ENCODE measurements at regions not wholly inside any gene's neighbourhood (a gene's known extent, or its start where the extent isn't known, plus 50 kb on each side); places are given as distances from the start of the nearest gene placed in this dataset.

GRCh38 chr3:150075417-150075865, 104.7 kb upstream of the PFN2 start:
- H2AFZ ChIP-seq (ENCODE audit: low read length): no peak overlapping the region
- H3K27ac ChIP-seq (ENCODE audit: insufficient read length, low read depth, low read length): no peak overlapping the region
- no peak overlapping the region for H2BK5ac ChIP-seq (ENCODE audit: insufficient read length, low read length)
- peaks cover 4% of the 10 kb centered on the region; the same call in 1 of the 2 replicates for H3K4me1 ChIP-seq (ENCODE audit: insufficient read depth, low read length)
- peaks cover 1 to 10% (median 3%) of the 10 kb centered on the region in 3 experiments; a peak in 3 of 7 replicates for H3K36me3 Mint-ChIP-seq (ENCODE audit: insufficient read depth in 1 of 3, low read depth in 3 of 3)
- no peak overlapping the region for H2AK5ac ChIP-seq (ENCODE audit: insufficient read length, low read length)
- no peak overlapping the region for H3K4me2 ChIP-seq (ENCODE audit: insufficient read depth, insufficient read length, low read length)
- H2BK15ac ChIP-seq (ENCODE audit: low read depth, low read length): no peak overlapping the region
- H3K9ac ChIP-seq (ENCODE audit: extremely low read depth, insufficient read length, low read length): no peak overlapping the region
- peaks cover 15 to 34% of the 10 kb centered on the region in 2 experiments for H3K4me1 Mint-ChIP-seq
- H3K27me3 ChIP-seq (ENCODE audit: insufficient read depth, low read length): no peaks in the 10 kb centered on the region
- H3T11ph ChIP-seq (ENCODE audit: low read length): no peak overlapping the region
- peaks cover 10 to 11% of the 10 kb centered on the region in 2 experiments for H3K9me3 Mint-ChIP-seq
- no peak overlapping the region for H3K27ac Mint-ChIP-seq
- no peaks in the 10 kb centered on the region for H4K20me1 ChIP-seq (ENCODE audit: control insufficient read depth, insufficient read depth, insufficient read length)
- no peak overlapping the region for H3K56ac ChIP-seq (ENCODE audit: insufficient read length, low read depth, low read length)
- no peak overlapping the region for H2BK120ac ChIP-seq (ENCODE audit: low read depth, low read length, poor library complexity, severe bottlenecking)
- H3K27me3 Mint-ChIP-seq (ENCODE audit: low read depth): no peaks in the 10 kb centered on the region; the same call in none of the 2 replicates
- no peak overlapping the region for H2BK12ac ChIP-seq (ENCODE audit: insufficient read length, low read depth, low read length)
- no peak overlapping the region for H3K14ac ChIP-seq (ENCODE audit: insufficient read depth, low read length)
- H3K4me3 Mint-ChIP-seq: no peak overlapping the region
- peaks cover 5% of the 10 kb centered on the region for H3K9me3 ChIP-seq (ENCODE audit: control insufficient read depth, low read depth, low read length)
- H3K79me1 ChIP-seq (ENCODE audit: insufficient read depth, low read depth, low read length, poor library complexity, severe bottlenecking): no peaks in the 10 kb centered on the region
- H4K8ac ChIP-seq (replicated peaks; ENCODE audit: insufficient read length, low read depth, low read length): no peak overlapping the region
- H4K91ac ChIP-seq (ENCODE audit: insufficient read length, low read depth, low read length): no peak overlapping the region
- no peak overlapping the region for H3K23ac ChIP-seq (ENCODE audit: insufficient read length, low read depth, low read length)
- no peak overlapping the region for H3K18ac ChIP-seq (ENCODE audit: insufficient read length, low read depth, low read length)
- DNase-seq: no peak
- no peak overlapping the region for H3K4ac ChIP-seq (ENCODE audit: low read depth, low read length)
- no peaks in the 10 kb centered on the region for H3K79me2 ChIP-seq (ENCODE audit: insufficient read depth, low read length)
- no CpG with 5 or more reads among the region's 11 CpGs for WGBS (ENCODE audit: extremely low coverage, insufficient read length, low lambda C conversion rate)
- no peaks in the 10 kb centered on the region for H3K23me2 ChIP-seq (ENCODE audit: insufficient read length, low read depth, low read length, poor library complexity, severe bottlenecking)
- TF ChIP-seq, protein P1, sequence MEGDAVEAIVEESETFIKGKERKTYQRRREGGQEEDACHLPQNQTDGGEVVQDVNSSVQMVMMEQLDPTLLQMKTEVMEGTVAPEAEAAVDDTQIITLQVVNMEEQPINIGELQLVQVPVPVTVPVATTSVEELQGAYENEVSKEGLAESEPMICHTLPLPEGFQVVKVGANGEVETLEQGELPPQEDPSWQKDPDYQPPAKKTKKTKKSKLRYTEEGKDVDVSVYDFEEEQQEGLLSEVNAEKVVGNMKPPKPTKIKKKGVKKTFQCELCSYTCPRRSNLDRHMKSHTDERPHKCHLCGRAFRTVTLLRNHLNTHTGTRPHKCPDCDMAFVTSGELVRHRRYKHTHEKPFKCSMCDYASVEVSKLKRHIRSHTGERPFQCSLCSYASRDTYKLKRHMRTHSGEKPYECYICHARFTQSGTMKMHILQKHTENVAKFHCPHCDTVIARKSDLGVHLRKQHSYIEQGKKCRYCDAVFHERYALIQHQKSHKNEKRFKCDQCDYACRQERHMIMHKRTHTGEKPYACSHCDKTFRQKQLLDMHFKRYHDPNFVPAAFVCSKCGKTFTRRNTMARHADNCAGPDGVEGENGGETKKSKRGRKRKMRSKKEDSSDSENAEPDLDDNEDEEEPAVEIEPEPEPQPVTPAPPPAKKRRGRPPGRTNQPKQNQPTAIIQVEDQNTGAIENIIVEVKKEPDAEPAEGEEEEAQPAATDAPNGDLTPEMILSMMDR (conservative IDR thresholded peaks at IDR 0.05): no peak
- H4K5ac ChIP-seq (ENCODE audit: insufficient read length, low read depth, low read length): no peak overlapping the region
- no peak overlapping the region for H2BK20ac ChIP-seq (ENCODE audit: low read depth, low read length, poor library complexity, severe bottlenecking)
